SK-N-SH (cell line): ENCODE measurements at regions not wholly inside any gene's neighbourhood (a gene's known extent, or its start where the extent isn't known, plus 50 kb on each side); places are given as distances from the start of the nearest gene placed in this dataset.
A peak's percentile ranks its signal among the peaks of the same experiment; 100 is the strongest.

ENCODE experiments used
- CTCF ChIA-PET: fragments of 300-600, 350-600 bp; formaldehyde crosslinking; extraction: SDS; loops from one replicate; lab custom pipeline; 2021; lab: Yijun Ruan, JAX
- POLR2A ChIA-PET: fragments of 350-600 bp; sonication (Branson Sonifier 250); formaldehyde crosslinking; extraction: SDS; loops from one replicate; lab custom pipeline; 2020; ENCODE audit warnings: antibody characterized with exemption, inconsistent platforms; lab: Yijun Ruan, JAX
- DNase-seq: peaks from one replicate; pipeline ENCODE4 v3.0.0; 2012
- H2AFZ ChIP-seq: fragments of 200-600 bp; sonication (generic); 2 replicates; pipeline ENCODE4 v1.8.1; 2016; ENCODE audit warnings: antibody characterized with exemption, mild to moderate bottlenecking, low read depth
- H3F3A ChIP-seq: fragments of 200-600 bp; sonication (generic); replicated peaks from 2 replicates; pipeline ENCODE3; 2016; ENCODE audit warnings: antibody characterized with exemption, mild to moderate bottlenecking; ENCODE audit not compliant: insufficient read depth
- H3K27ac ChIP-seq, 2 experiments: fragments of 200-500 bp in 1 of 2; fragments of 200-600 bp in 1 of 2; sonication (Bioruptor generic) in 1 of 2; sonication (generic), shearing (Covaris generic) in 1 of 2; 2 replicates each; pipeline versions ENCODE4 v1.5.1 to v1.6.1; 2014 to 2016; ENCODE audit warnings: low read depth in 2 of 2, inconsistent platforms in 1 of 2, low read length in 1 of 2, mild to moderate bottlenecking in 1 of 2, mixed read lengths in 1 of 2
- H3K27me3 ChIP-seq: fragments of 200-600 bp; sonication (generic), shearing (Covaris generic); 2 replicates; pipeline ENCODE4 v1.6.1; 2016; ENCODE audit warnings: mixed run types; ENCODE audit not compliant: insufficient read depth
- H3K36me3 ChIP-seq, 2 experiments: fragments of 200-500 bp in 1 of 2; fragments of 200-600 bp in 1 of 2; sonication (Bioruptor generic) in 1 of 2; sonication (generic) in 1 of 2; replicated peaks in 1 of 2; 2 replicates each; pipeline versions ENCODE3 to v1.5.1; 2014 to 2016; ENCODE audit warnings: low read length in 1 of 2, mild to moderate bottlenecking in 1 of 2; ENCODE audit not compliant: insufficient read depth in 2 of 2, control insufficient read depth in 1 of 2
- H3K4me1 ChIP-seq, 2 experiments: fragments of 200-500 bp in 1 of 2; fragments of 200-600 bp in 1 of 2; sonication (Bioruptor generic) in 1 of 2; sonication (generic), shearing (Covaris generic) in 1 of 2; 2 replicates each; pipeline versions ENCODE4 v1.5.1 to v1.6.1; 2014 to 2016; ENCODE audit warnings: low read depth in 1 of 2, low read length in 1 of 2, mixed run types in 1 of 2; ENCODE audit not compliant: insufficient read depth in 2 of 2, control insufficient read depth in 1 of 2
- H3K4me2 ChIP-seq: fragments of 200-600 bp; sonication (generic), shearing (Covaris generic); 2 replicates; pipeline ENCODE4 v1.6.1; 2017; ENCODE audit warnings: mixed run types
- H3K4me3 ChIP-seq, 2 experiments: fragments of 200-500 bp in 1 of 2; fragments of 200-600 bp in 1 of 2; sonication (Bioruptor generic) in 1 of 2; sonication (generic), shearing (Covaris generic) in 1 of 2; 2 replicates each; pipeline versions ENCODE4 v1.5.1 to v1.8.1; 2014 to 2016; ENCODE audit warnings: low read depth in 2 of 2, inconsistent platforms in 1 of 2, low read length in 1 of 2, mild to moderate bottlenecking in 1 of 2, mixed read lengths in 1 of 2, moderate library complexity in 1 of 2
- H3K79me2 ChIP-seq: fragments of 200-600 bp; sonication (generic); 2 replicates; pipeline ENCODE4 v1.8.1; 2017; ENCODE audit warnings: mild to moderate bottlenecking; ENCODE audit not compliant: insufficient read depth
- H3K9ac ChIP-seq: fragments of 200-600 bp; sonication (generic); 2 replicates; pipeline ENCODE4 v1.6.1; 2017; ENCODE audit warnings: mixed run types
- H3K9me2 ChIP-seq: fragments of 200-600 bp; sonication (generic); 2 replicates; pipeline ENCODE4 v1.6.1; 2017; ENCODE audit warnings: mixed run types
- H3K9me3 ChIP-seq: fragments of 200-600 bp; sonication (generic); 2 replicates; pipeline ENCODE4 v1.6.1; 2017; ENCODE audit warnings: mixed run types, mild to moderate bottlenecking, moderate library complexity
- H4K20me1 ChIP-seq: fragments of 200-600 bp; sonication (generic); 2 replicates; pipeline ENCODE4 v1.6.1; 2017; ENCODE audit warnings: mild to moderate bottlenecking, mixed run types; ENCODE audit not compliant: insufficient read depth
- ELF1 ChIP-seq: IDR thresholded peaks from 2 replicates; pipeline ENCODE4 v1.4.0; 2012
- FOXJ3 ChIP-seq: sonication (generic); formaldehyde crosslinking; IDR thresholded peaks from 2 replicates; pipeline ENCODE4 v1.5.1; 2020; ENCODE audit warnings: mild to moderate bottlenecking, missing genetic modification reagents
- FOXM1 ChIP-seq: IDR thresholded peaks from 2 replicates; pipeline ENCODE4 v1.4.0; 2012; ENCODE audit warnings: low read depth, mild to moderate bottlenecking
- GABPA ChIP-seq: IDR thresholded peaks from 2 replicates; pipeline ENCODE4 v1.4.0; 2012; ENCODE audit warnings: low read depth, mild to moderate bottlenecking
- GATA2 ChIP-seq: sonication (generic); formaldehyde crosslinking; IDR thresholded peaks from 2 replicates; pipeline ENCODE4 v1.5.0; 2020; ENCODE audit warnings: mild to moderate bottlenecking, missing genetic modification reagents
- JUND ChIP-seq: IDR thresholded peaks from 2 replicates; pipeline ENCODE4 v1.4.0; 2012
- MAX ChIP-seq: IDR thresholded peaks from 2 replicates; pipeline ENCODE4 v1.4.0; 2012; ENCODE audit warnings: low read depth
- MXI1 ChIP-seq: IDR thresholded peaks from 2 replicates; pipeline ENCODE4 v1.6.1; 2012; ENCODE audit warnings: mild to moderate bottlenecking, low read depth, low read length, improper control_type of control experiment
- PBX3 ChIP-seq: IDR thresholded peaks from 2 replicates; pipeline ENCODE4; 2012
- POLR2AphosphoS5 ChIP-seq: IDR thresholded peaks from 2 replicates; pipeline ENCODE4 v1.6.1; 2012; ENCODE audit warnings: low read depth, low read length
- RAD21 ChIP-seq: IDR thresholded peaks from 2 replicates; pipeline ENCODE4 v1.6.1; 2012; ENCODE audit warnings: mild to moderate bottlenecking, low read length
- RCOR1 ChIP-seq: fragments of 150-350 bp; IDR thresholded peaks from 2 replicates; pipeline ENCODE4 v1.6.1; 2017; ENCODE audit warnings: antibody characterized with exemption, low read length
- RXRA ChIP-seq: IDR thresholded peaks from 2 replicates; pipeline ENCODE4 v1.4.0; 2012; ENCODE audit warnings: low read depth, mild to moderate bottlenecking, borderline replicate concordance
- SMC3 ChIP-seq: IDR thresholded peaks from 2 replicates; pipeline ENCODE4 v1.6.1; 2012; ENCODE audit warnings: low read depth, low read length, improper control_type of control experiment
- TCF12 ChIP-seq: IDR thresholded peaks from 2 replicates; pipeline ENCODE4 v1.4.0; 2012
- TEAD4 ChIP-seq: IDR thresholded peaks from 2 replicates; pipeline ENCODE4 v1.4.0; 2012; ENCODE audit warnings: mild to moderate bottlenecking, borderline replicate concordance; ENCODE audit not compliant: insufficient read depth
- USF1 ChIP-seq: IDR thresholded peaks from 2 replicates; pipeline ENCODE4 v1.4.0; 2012; ENCODE audit warnings: low read depth, borderline replicate concordance
- YY1 ChIP-seq: IDR thresholded peaks from 2 replicates; pipeline ENCODE4 v1.4.0; 2012; ENCODE audit warnings: low read depth, mild to moderate bottlenecking
- ZBTB33 ChIP-seq: IDR thresholded peaks from 2 replicates; pipeline ENCODE4 v1.4.0; 2012; ENCODE audit warnings: low read depth, borderline replicate concordance
- WGBS: methylation state at CpG from one replicate; pipeline ENCODE4 v1.1.6; 2017; ENCODE audit warnings: low lambda C conversion rate; 5-methylcytosine and 5-hydroxymethylcytosine counted together
- TF ChIP-seq, protein P1 (sequence below): fragments of 150-350 bp; IDR thresholded peaks from 2 replicates; pipeline ENCODE4 v1.6.1; 2017; ENCODE audit warnings: antibody characterized with exemption, low read length, low read depth, borderline replicate concordance
- TF ChIP-seq, protein P2 (sequence below): fragments of 200-600 bp; sonication (generic); IDR thresholded peaks from 2 replicates; pipeline ENCODE4 v1.6.1; 2017; ENCODE audit warnings: antibody characterized with exemption, mild to moderate bottlenecking, moderate library complexity

DNA sequence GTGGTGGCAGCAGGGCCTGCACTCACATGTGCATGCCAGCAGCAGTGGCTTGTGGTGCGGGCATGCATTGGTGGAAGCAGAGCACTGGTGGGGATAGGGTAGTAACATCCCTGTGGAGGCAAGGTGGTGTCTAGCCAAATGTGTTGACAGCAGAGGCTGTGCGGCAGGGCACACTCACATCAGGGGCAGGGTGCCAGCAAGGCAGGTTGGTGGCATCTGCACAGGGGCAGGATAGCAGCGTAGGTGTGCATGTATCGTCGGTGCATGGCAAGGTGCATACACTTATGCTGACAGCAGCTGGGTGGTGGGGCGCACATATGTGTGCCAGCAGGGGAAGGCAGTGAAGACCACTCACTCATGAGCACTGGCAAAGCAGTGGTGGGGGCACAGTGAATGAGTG, 211.5 kb upstream of the CSNK1A1L start (continued):
- TF ChIP-seq ZBTB33 (no peak), TEAD4 (no peak), RCOR1 (no peak), MAX (no peak)
- TF ChIP-seq, protein P1, sequence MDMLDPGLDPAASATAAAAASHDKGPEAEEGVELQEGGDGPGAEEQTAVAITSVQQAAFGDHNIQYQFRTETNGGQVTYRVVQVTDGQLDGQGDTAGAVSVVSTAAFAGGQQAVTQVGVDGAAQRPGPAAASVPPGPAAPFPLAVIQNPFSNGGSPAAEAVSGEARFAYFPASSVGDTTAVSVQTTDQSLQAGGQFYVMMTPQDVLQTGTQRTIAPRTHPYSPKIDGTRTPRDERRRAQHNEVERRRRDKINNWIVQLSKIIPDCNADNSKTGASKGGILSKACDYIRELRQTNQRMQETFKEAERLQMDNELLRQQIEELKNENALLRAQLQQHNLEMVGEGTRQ, result no peak

- 5% methylated on average over 2 of the region's 2 CpGs for WGBS
- H3K27me3 ChIP-seq, result no peaks in the 10 kb centered on the region
- H3K27ac ChIP-seq, result peak overlapping the region; percentile 34 to 77; a peak in 3 of 4 replicates
- H3K79me2 ChIP-seq, result no peaks in the 10 kb centered on the region
- no peak overlapping the region for H3K9ac ChIP-seq
- H3K4me2 ChIP-seq, result peak overlapping the region; percentile 59
- H3K4me1 ChIP-seq, result peaks cover 0 to 7% of the 10 kb centered on the region in 2 experiments; a peak in 2 of 4 replicates
- DNase-seq, result no peak
- peak overlapping the region; percentile 17; the same call in 1 of the 2 replicates for H2AFZ ChIP-seq
- H3K9me3 ChIP-seq, result no peaks in the 10 kb centered on the region; the same call in 1 of the 2 replicates
- H3K36me3 ChIP-seq, result peaks cover 0 to 4% of the 10 kb centered on the region in 2 experiments
- ChIA-PET POLR2A (no interaction called here), CTCF (interaction anchor here (1.1 kb wide), 1 partner anchor 19 kb away, joined by 3 read pairs; no protein-coding TSS in a partner anchor)
- no peaks in the 10 kb centered on the region for H4K20me1 ChIP-seq
- peaks cover 12% of the 10 kb centered on the region for H3F3A ChIP-seq
- no peaks in the 10 kb centered on the region for H3K9me2 ChIP-seq
- H3K4me3 ChIP-seq, result no peak overlapping the region
- TF ChIP-seq RAD21 (no peak), ELF1 (no peak), POLR2AphosphoS5 (no peak), SMC3 (no peak), JUND (peak; percentile 39), FOXJ3 (CRISPR knock-in tag) (no peak), PBX3 (no peak), TCF12 (peak; percentile 78), MXI1 (no peak), RCOR1 (no peak), GATA2 (CRISPR knock-in tag) (no peak), YY1 (no peak), GABPA (no peak), MAX (no peak), ZBTB33 (no peak), TEAD4 (no peak), RXRA (no peak), USF1 (peak; percentile 52; the same call in 1 of the 2 replicates), FOXM1 (no peak)
- TF ChIP-seq, protein P2, sequence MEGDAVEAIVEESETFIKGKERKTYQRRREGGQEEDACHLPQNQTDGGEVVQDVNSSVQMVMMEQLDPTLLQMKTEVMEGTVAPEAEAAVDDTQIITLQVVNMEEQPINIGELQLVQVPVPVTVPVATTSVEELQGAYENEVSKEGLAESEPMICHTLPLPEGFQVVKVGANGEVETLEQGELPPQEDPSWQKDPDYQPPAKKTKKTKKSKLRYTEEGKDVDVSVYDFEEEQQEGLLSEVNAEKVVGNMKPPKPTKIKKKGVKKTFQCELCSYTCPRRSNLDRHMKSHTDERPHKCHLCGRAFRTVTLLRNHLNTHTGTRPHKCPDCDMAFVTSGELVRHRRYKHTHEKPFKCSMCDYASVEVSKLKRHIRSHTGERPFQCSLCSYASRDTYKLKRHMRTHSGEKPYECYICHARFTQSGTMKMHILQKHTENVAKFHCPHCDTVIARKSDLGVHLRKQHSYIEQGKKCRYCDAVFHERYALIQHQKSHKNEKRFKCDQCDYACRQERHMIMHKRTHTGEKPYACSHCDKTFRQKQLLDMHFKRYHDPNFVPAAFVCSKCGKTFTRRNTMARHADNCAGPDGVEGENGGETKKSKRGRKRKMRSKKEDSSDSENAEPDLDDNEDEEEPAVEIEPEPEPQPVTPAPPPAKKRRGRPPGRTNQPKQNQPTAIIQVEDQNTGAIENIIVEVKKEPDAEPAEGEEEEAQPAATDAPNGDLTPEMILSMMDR, result no peak
These were observed 207.9 kb upstream of the CSNK1A1L start for GRCh38 chr13:37313372-37313771.
